ENCODE measurements at regions not wholly inside any gene's neighbourhood (a gene's known extent, or its start where the extent isn't known, plus 50 kb on each side); places are given as distances from the start of the nearest gene placed in this dataset.
A peak's percentile ranks its signal among the peaks of the same experiment; 100 is the strongest.

- no peak for DNase-seq (ENCODE audit: low read depth, low spot score)
- no peak overlapping the region for H3K4me3 ChIP-seq (ENCODE audit: low read length)
Observed at GRCh38 chr7:148950806-148951205, 66.7 kb upstream of the EZH2 start.

- H3K4me3 ChIP-seq (ENCODE audit: low read length), result no peak overlapping the region
- no peak for DNase-seq (ENCODE audit: low read depth, low spot score)
Observed at GRCh38 chr7:148944935-148945934, 61.1 kb upstream of the EZH2 start.

- DNase-seq (ENCODE audit: low read depth, low spot score), result peak; percentile 74
- H3K4me3 ChIP-seq (ENCODE audit: low read length), result peak overlapping the region; percentile 89
Observed at GRCh38 chr7:148941598-148942275, 57.6 kb upstream of the EZH2 start.

GRCh38 chr7:148940702-148941597, 56.9 kb upstream of the EZH2 start:
- peak; percentile 84 for DNase-seq (ENCODE audit: low read depth, low spot score)
- H3K4me3 ChIP-seq (ENCODE audit: low read length), result peak overlapping the region; percentile 89

- no peak overlapping the region for H3K4me3 ChIP-seq (ENCODE audit: low read length)
- no peak for DNase-seq (ENCODE audit: low read depth, low spot score)
Observed at GRCh38 chr7:148939128-148939755, 55.2 kb upstream of the EZH2 start.

DNA sequence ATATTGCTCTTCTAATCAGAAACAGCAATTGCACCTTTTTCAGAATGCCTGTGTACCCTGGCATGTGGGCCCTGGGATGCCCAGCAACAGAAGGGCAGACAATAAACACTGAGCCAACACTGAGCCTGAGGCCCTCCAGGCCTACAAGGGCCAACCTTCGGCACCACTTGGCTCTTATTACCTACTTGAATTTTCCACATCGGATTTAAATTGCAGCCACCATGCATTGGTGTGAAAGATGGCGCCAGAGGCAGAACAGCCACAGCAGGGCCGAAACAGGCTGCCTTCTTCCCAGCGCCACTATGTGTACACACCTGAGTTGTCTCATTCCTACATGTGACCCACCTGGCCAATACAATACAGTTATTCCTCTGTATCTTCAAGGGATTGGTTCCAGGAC, 51.4 kb upstream of the EZH2 start:
- DNase-seq (ENCODE audit: low read depth, low spot score), result no peak
- no peak overlapping the region for H3K4me3 ChIP-seq (ENCODE audit: low read length)

Data from Jurkat, Clone E6-1 (cell line).